H9 (cell line): ENCODE measurements at regions not wholly inside any gene's neighbourhood (a gene's known extent, or its start where the extent isn't known, plus 50 kb on each side); places are given as distances from the start of the nearest gene placed in this dataset.

Experiments used
- DNase-seq: peaks from one replicate; pipeline ENCODE4 v3.0.0-alpha.2; 2017
- H2AFZ ChIP-seq: one replicate; pipeline ENCODE4 v1.6.1; 2013; ENCODE audit warnings: mild to moderate bottlenecking, low read length, control low read depth, moderate library complexity
- H2AK5ac ChIP-seq: 2 replicates; pipeline ENCODE4 v1.6.1; 2013; ENCODE audit warnings: low read length, control low read depth, mixed read lengths; ENCODE audit not compliant: insufficient read length
- H2BK120ac ChIP-seq: one replicate; pipeline ENCODE4 v1.6.1; 2013; ENCODE audit warnings: low read depth, mild to moderate bottlenecking, low read length, control low read depth, inconsistent platforms; ENCODE audit not compliant: poor library complexity, severe bottlenecking
- H2BK12ac ChIP-seq: 2 replicates; pipeline ENCODE4 v1.6.1; 2013; ENCODE audit warnings: low read length, control low read depth, mixed read lengths, low read depth; ENCODE audit not compliant: insufficient read length
- H2BK15ac ChIP-seq: 2 replicates; pipeline ENCODE4 v1.6.1; 2013; ENCODE audit warnings: low read depth, low read length, control low read depth
- H2BK20ac ChIP-seq: one replicate; pipeline ENCODE4 v1.6.1; 2013; ENCODE audit warnings: low read depth, mild to moderate bottlenecking, low read length, control low read depth, inconsistent platforms; ENCODE audit not compliant: poor library complexity, severe bottlenecking
- H2BK5ac ChIP-seq: 2 replicates; pipeline ENCODE4 v1.6.1; 2013; ENCODE audit warnings: low read length, control low read depth, mixed read lengths; ENCODE audit not compliant: insufficient read length
- H3K14ac ChIP-seq: 2 replicates; pipeline ENCODE4 v1.6.1; 2013; ENCODE audit warnings: low read length, control low read depth; ENCODE audit not compliant: insufficient read depth
- H3K18ac ChIP-seq: 2 replicates; pipeline ENCODE4 v1.6.1; 2013; ENCODE audit warnings: low read depth, mild to moderate bottlenecking, mixed read lengths, low read length, control low read depth; ENCODE audit not compliant: insufficient read length
- H3K23ac ChIP-seq: 2 replicates; pipeline ENCODE4 v1.6.1; 2013; ENCODE audit warnings: low read length, control low read depth, mixed read lengths, low read depth; ENCODE audit not compliant: insufficient read length
- H3K23me2 ChIP-seq: 2 replicates; pipeline ENCODE4 v1.6.1; 2013; ENCODE audit warnings: low read depth, mild to moderate bottlenecking, mixed read lengths, low read length, control low read depth; ENCODE audit not compliant: insufficient read length, poor library complexity, severe bottlenecking
- H3K27ac ChIP-seq: 2 replicates; pipeline ENCODE4 v1.5.1; 2013; ENCODE audit warnings: low read length, control low read depth, mixed read lengths, low read depth; ENCODE audit not compliant: insufficient read length
- H3K27me3 ChIP-seq: 2 replicates; pipeline ENCODE4 v1.6.1; 2013; ENCODE audit warnings: low read length, control low read depth, inconsistent platforms; ENCODE audit not compliant: insufficient read depth
- H3K4ac ChIP-seq: 2 replicates; pipeline ENCODE4 v1.6.1; 2013; ENCODE audit warnings: low read depth, mild to moderate bottlenecking, control low read depth, inconsistent platforms, low read length, moderate library complexity
- H3K4me1 ChIP-seq: 2 replicates; pipeline ENCODE4 v1.6.1; 2013; ENCODE audit warnings: low read length, control low read depth, inconsistent platforms; ENCODE audit not compliant: insufficient read depth
- H3K4me2 ChIP-seq: 2 replicates; pipeline ENCODE4 v1.6.1; 2013; ENCODE audit warnings: low read length, control low read depth, mixed read lengths; ENCODE audit not compliant: insufficient read length, insufficient read depth
- H3K56ac ChIP-seq: 2 replicates; pipeline ENCODE4 v1.6.1; 2013; ENCODE audit warnings: low read depth, mild to moderate bottlenecking, mixed read lengths, low read length, control low read depth; ENCODE audit not compliant: insufficient read length
- H3K79me1 ChIP-seq: 2 replicates; pipeline ENCODE4 v1.6.1; 2013; ENCODE audit warnings: low read depth, mild to moderate bottlenecking, moderate library complexity, low read length, control low read depth, inconsistent platforms; ENCODE audit not compliant: insufficient read depth, poor library complexity, severe bottlenecking
- H3K79me2 ChIP-seq: 2 replicates; pipeline ENCODE4 v1.6.1; 2013; ENCODE audit warnings: low read length, control low read depth, inconsistent platforms; ENCODE audit not compliant: insufficient read depth
- H3K9ac ChIP-seq: 2 replicates; pipeline ENCODE4 v1.6.1; 2013; ENCODE audit warnings: low read length, control low read depth, mixed read lengths; ENCODE audit not compliant: insufficient read length; ENCODE audit errors: extremely low read depth
- H3K9me3 ChIP-seq: one replicate; pipeline ENCODE4 v1.6.1; 2013; ENCODE audit warnings: low read depth, low read length, inconsistent platforms; ENCODE audit not compliant: control insufficient read depth
- H3T11ph ChIP-seq: one replicate; pipeline ENCODE4 v1.6.1; 2013; ENCODE audit warnings: mild to moderate bottlenecking, low read length, control low read depth, inconsistent platforms
- H4K20me1 ChIP-seq: one replicate; pipeline ENCODE4 v1.6.1; 2013; ENCODE audit not compliant: control insufficient read depth, insufficient read length, insufficient read depth
- H4K5ac ChIP-seq: 2 replicates; pipeline ENCODE4 v1.6.1; 2013; ENCODE audit warnings: low read depth, mild to moderate bottlenecking, mixed read lengths, low read length, control low read depth; ENCODE audit not compliant: insufficient read length
- H4K8ac ChIP-seq: replicated peaks from 2 replicates; pipeline ENCODE4 v1.6.1; 2013; ENCODE audit warnings: low read length, control low read depth, mixed read lengths, low read depth; ENCODE audit not compliant: insufficient read length
- H4K91ac ChIP-seq: 2 replicates; pipeline ENCODE4 v1.6.1; 2013; ENCODE audit warnings: low read depth, mild to moderate bottlenecking, moderate library complexity, mixed read lengths, low read length, control low read depth; ENCODE audit not compliant: insufficient read length
- H3K27ac Mint-ChIP-seq, 3 experiments: 2 replicates in 2 of 3; 3 replicates in 1 of 3; pipeline ENCODE4 v1.8.0; 2020 to 2021; ENCODE audit warnings: mixed read lengths in 3 of 3, mild to moderate bottlenecking in 1 of 3, moderate library complexity in 1 of 3
- H3K27me3 Mint-ChIP-seq: 2 replicates; pipeline ENCODE4 v1.8.0; 2021; ENCODE audit warnings: low read depth, mild to moderate bottlenecking, moderate library complexity, mixed read lengths
- H3K36me3 Mint-ChIP-seq, 3 experiments: 2 replicates in 2 of 3; 3 replicates in 1 of 3; pipeline ENCODE4 v1.8.0; 2020 to 2021; ENCODE audit warnings: low read depth in 3 of 3, mixed read lengths in 3 of 3; ENCODE audit not compliant: insufficient read depth in 1 of 3
- H3K4me1 Mint-ChIP-seq, 2 experiments: 2 replicates each; pipeline ENCODE4 v1.8.0; 2020; ENCODE audit warnings: mixed read lengths in 2 of 2
- H3K4me3 Mint-ChIP-seq, 2 experiments: 2 replicates in 1 of 2; 3 replicates in 1 of 2; pipeline ENCODE4 v1.8.0; 2020 to 2021; ENCODE audit warnings: mild to moderate bottlenecking in 2 of 2, mixed read lengths in 2 of 2, moderate library complexity in 1 of 2
- H3K9me3 Mint-ChIP-seq, 2 experiments: 2 replicates in 1 of 2; 3 replicates in 1 of 2; pipeline ENCODE4 v1.8.0; 2020; ENCODE audit warnings: mild to moderate bottlenecking in 2 of 2, mixed read lengths in 2 of 2, moderate library complexity in 1 of 2
- WGBS: extraction: QIAGEN DNeasy Blood & Tissue Kit; methylation state at CpG from one replicate; pipeline ENCODE4 v1.1.7; 2013; ENCODE audit warnings: missing lambda C conversion rate, low lambda C conversion rate, mixed read lengths; ENCODE audit not compliant: insufficient read length; ENCODE audit errors: extremely low coverage; 5-methylcytosine and 5-hydroxymethylcytosine counted together
- TF ChIP-seq, protein P1 (sequence below): fragments of 200-600 bp; sonication (generic); conservative IDR thresholded peaks from 3 replicates; pipeline ENCODE4 v1.8.0; 2021; ENCODE audit warnings: antibody characterized with exemption, mild to moderate bottlenecking

DNA sequence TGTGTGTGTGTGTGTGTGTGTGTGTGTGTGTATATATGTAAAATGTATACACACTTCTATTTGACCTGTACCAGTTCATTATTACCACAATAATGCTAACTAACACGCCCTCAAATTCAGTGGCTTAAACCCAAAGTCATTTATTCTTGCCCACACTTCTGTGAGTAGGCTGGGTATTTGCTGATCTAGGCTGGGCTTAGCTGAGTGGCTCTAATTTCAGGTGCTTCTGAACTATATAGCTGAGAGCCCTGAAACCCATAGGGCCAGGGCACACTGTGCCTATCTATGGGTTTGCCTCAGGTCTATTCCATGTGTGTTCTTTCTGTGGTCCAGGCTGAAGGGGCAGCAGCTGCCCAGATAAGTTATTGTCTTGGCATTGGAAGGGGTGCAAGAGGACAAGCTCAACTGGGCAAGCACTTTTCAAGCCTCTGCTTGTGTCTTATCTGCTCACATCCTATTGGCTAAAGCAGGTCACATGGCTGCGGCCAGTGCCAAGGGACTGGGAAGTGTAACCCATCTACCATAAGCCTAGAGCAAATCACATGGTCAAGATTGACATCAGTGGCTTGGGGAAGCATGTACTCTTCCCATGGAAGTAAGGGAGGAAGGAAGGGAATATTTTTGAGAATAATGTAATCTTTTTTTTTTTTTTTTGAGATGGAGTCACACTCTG lies 139.9 kb downstream of the PALM2AKAP2 start:
- H2BK15ac ChIP-seq: no peak overlapping the region

More for the DNA sequence above, 139.9 kb downstream of the PALM2AKAP2 start:
- no peak overlapping the region for H2BK12ac ChIP-seq
- H4K8ac ChIP-seq: no peak overlapping the region
- Mint-ChIP-seq H3K9me3 (no peaks in the 10 kb centered on the region), H3K27ac (peak overlapping the region in 1 of 3 experiments; percentile 34; a peak in 1 of 7 replicates), H3K36me3 (no peaks in the 10 kb centered on the region; a peak in 1 of 7 replicates), H3K4me3 (no peak overlapping the region), H3K4me1 (peaks cover 8 to 10% of the 10 kb centered on the region in 2 experiments), H3K27me3 (no peaks in the 10 kb centered on the region)
- H4K20me1 ChIP-seq: no peaks in the 10 kb centered on the region
- no peak overlapping the region for H3K4ac ChIP-seq
- no peak overlapping the region for H3K27ac ChIP-seq
- no peak overlapping the region for H3K56ac ChIP-seq
- no peak overlapping the region for H2BK5ac ChIP-seq
- WGBS: no CpG with 5 or more reads among the region's 2 CpGs
- H3K9ac ChIP-seq: no peak overlapping the region
- H3K79me1 ChIP-seq: no peaks in the 10 kb centered on the region
- H2AK5ac ChIP-seq: no peak overlapping the region
- no peaks in the 10 kb centered on the region for H3K27me3 ChIP-seq
- no peak overlapping the region for H3K14ac ChIP-seq
- TF ChIP-seq, protein P1, sequence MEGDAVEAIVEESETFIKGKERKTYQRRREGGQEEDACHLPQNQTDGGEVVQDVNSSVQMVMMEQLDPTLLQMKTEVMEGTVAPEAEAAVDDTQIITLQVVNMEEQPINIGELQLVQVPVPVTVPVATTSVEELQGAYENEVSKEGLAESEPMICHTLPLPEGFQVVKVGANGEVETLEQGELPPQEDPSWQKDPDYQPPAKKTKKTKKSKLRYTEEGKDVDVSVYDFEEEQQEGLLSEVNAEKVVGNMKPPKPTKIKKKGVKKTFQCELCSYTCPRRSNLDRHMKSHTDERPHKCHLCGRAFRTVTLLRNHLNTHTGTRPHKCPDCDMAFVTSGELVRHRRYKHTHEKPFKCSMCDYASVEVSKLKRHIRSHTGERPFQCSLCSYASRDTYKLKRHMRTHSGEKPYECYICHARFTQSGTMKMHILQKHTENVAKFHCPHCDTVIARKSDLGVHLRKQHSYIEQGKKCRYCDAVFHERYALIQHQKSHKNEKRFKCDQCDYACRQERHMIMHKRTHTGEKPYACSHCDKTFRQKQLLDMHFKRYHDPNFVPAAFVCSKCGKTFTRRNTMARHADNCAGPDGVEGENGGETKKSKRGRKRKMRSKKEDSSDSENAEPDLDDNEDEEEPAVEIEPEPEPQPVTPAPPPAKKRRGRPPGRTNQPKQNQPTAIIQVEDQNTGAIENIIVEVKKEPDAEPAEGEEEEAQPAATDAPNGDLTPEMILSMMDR: no peak
- no peak overlapping the region for H2BK120ac ChIP-seq
- no peak overlapping the region for H4K5ac ChIP-seq
- no peak overlapping the region for H3K18ac ChIP-seq
- no peak overlapping the region for H3K23ac ChIP-seq
- H2BK20ac ChIP-seq: no peak overlapping the region
- H3K79me2 ChIP-seq: no peaks in the 10 kb centered on the region
- peaks cover 4% of the 10 kb centered on the region; the same call in 1 of the 2 replicates for H3K4me1 ChIP-seq
- H3T11ph ChIP-seq: no peak overlapping the region
- no peak for DNase-seq
- no peak overlapping the region for H2AFZ ChIP-seq
- no peak overlapping the region for H3K4me2 ChIP-seq
- no peaks in the 10 kb centered on the region for H3K9me3 ChIP-seq
- H4K91ac ChIP-seq: no peak overlapping the region
- no peaks in the 10 kb centered on the region for H3K23me2 ChIP-seq
